ENCODE measurements at regions not wholly inside any gene's neighbourhood (a gene's known extent, or its start where the extent isn't known, plus 50 kb on each side); places are given as distances from the start of the nearest gene placed in this dataset.

- TF ChIP-seq CTCF (IDR thresholded peaks at IDR 0.05) (no peak), EP300 (IDR thresholded peaks at IDR 0.05) (no peak), POLR2A (IDR thresholded peaks at IDR 0.05) (no peak)
Measured at GRCh38 chr2:184004289-184004947, 593.9 kb upstream of the ZNF804A start.
